ENCODE measurements at regions not wholly inside any gene's neighbourhood (a gene's known extent, or its start where the extent isn't known, plus 50 kb on each side); places are given as distances from the start of the nearest gene placed in this dataset.

GRCh38 chr18:54684784-54685183 lies 93.7 kb downstream of the DYNAP start:
- no peak overlapping the region for H2AFZ ChIP-seq (ENCODE audit: insufficient read depth, low read length, poor library complexity)
- no peak overlapping the region for H4K12ac ChIP-seq (ENCODE audit: low read depth, low read length)
- H3K4ac ChIP-seq (ENCODE audit: low read depth, low read length) = no peak overlapping the region
- no peaks in the 10 kb centered on the region for H3K36me3 ChIP-seq (ENCODE audit: control insufficient read depth in 1 of 2, insufficient read depth in 2 of 2, low read length in 2 of 2)
- peak; percentile 19 to 60 for DNase-seq
- no peak overlapping the region for H2BK12ac ChIP-seq (ENCODE audit: low read length)
- no peak overlapping the region for H3K14ac ChIP-seq (ENCODE audit: low read length)
- H3K27ac ChIP-seq (ENCODE audit: low read depth, low read length) = no peak overlapping the region
- no peaks in the 10 kb centered on the region for H3K9me3 ChIP-seq (ENCODE audit: insufficient read depth, low read depth, low read length)
- no peak overlapping the region for H2BK5ac ChIP-seq (ENCODE audit: low read depth, low read length, poor library complexity)
- H2AK5ac ChIP-seq (ENCODE audit: low read length) = no peak overlapping the region
- no peaks in the 10 kb centered on the region for H3K79me2 ChIP-seq (ENCODE audit: control insufficient read depth, insufficient read depth, low read length, poor library complexity)
- H3K18ac ChIP-seq (ENCODE audit: low read length) = no peak overlapping the region
- H3K4me1 ChIP-seq (ENCODE audit: control insufficient read depth in 1 of 2, insufficient read depth in 2 of 2, low read length in 2 of 2) = no peaks in the 10 kb centered on the region
- H3K79me1 ChIP-seq (ENCODE audit: low read length) = no peaks in the 10 kb centered on the region
- no peak overlapping the region for H4K8ac ChIP-seq (ENCODE audit: low read depth, low read length)
- H2BK120ac ChIP-seq (ENCODE audit: insufficient read depth, low read length, poor library complexity) = no peak overlapping the region
- no peaks in the 10 kb centered on the region for H3K27me3 ChIP-seq (ENCODE audit: insufficient read depth, low read length)
- H3K9ac ChIP-seq (ENCODE audit: low read length) = no peak overlapping the region
- no peak overlapping the region for H3K4me2 ChIP-seq (ENCODE audit: low read length)
- no CpG with 5 or more reads among the region's 6 CpGs for WGBS (ENCODE audit: extremely low coverage, insufficient coverage, insufficient read length)
- H3K4me3 ChIP-seq (ENCODE audit: low read depth, low read length) = no peak overlapping the region
- no peak overlapping the region for H4K91ac ChIP-seq (ENCODE audit: low read depth, low read length)
- no peak overlapping the region for H3K23ac ChIP-seq (ENCODE audit: low read length)

GRCh38 chr18:54689319-54689718 lies 98.3 kb downstream of the DYNAP start:
- H3K4ac ChIP-seq (ENCODE audit: low read depth, low read length) = no peak overlapping the region
- no peak overlapping the region for H4K8ac ChIP-seq (ENCODE audit: low read depth, low read length)
- no peaks in the 10 kb centered on the region for H3K4me1 ChIP-seq (ENCODE audit: control insufficient read depth in 1 of 2, insufficient read depth in 2 of 2, low read length in 2 of 2)
- no peak overlapping the region for H3K23ac ChIP-seq (ENCODE audit: low read length)
- no CpG with 5 or more reads among the region's 2 CpGs for WGBS (ENCODE audit: extremely low coverage, insufficient coverage, insufficient read length)
- no peak overlapping the region for H3K27ac ChIP-seq (ENCODE audit: low read depth, low read length)
- no peak overlapping the region for H3K4me3 ChIP-seq (ENCODE audit: low read depth, low read length)
- no peak overlapping the region for H2BK12ac ChIP-seq (ENCODE audit: low read length)
- no peaks in the 10 kb centered on the region for H3K79me1 ChIP-seq (ENCODE audit: low read length)
- H3K79me2 ChIP-seq (ENCODE audit: control insufficient read depth, insufficient read depth, low read length, poor library complexity) = no peaks in the 10 kb centered on the region
- H3K27me3 ChIP-seq (ENCODE audit: insufficient read depth, low read length) = no peaks in the 10 kb centered on the region
- no peak overlapping the region for H3K18ac ChIP-seq (ENCODE audit: low read length)
- no peaks in the 10 kb centered on the region for H3K36me3 ChIP-seq (ENCODE audit: control insufficient read depth in 1 of 2, insufficient read depth in 2 of 2, low read length in 2 of 2)
- DNase-seq = no peak
- H2BK5ac ChIP-seq (ENCODE audit: low read depth, low read length, poor library complexity) = no peak overlapping the region
- H2AFZ ChIP-seq (ENCODE audit: insufficient read depth, low read length, poor library complexity) = no peak overlapping the region
- H4K91ac ChIP-seq (ENCODE audit: low read depth, low read length) = no peak overlapping the region
- H3K4me2 ChIP-seq (ENCODE audit: low read length) = no peak overlapping the region
- H2AK5ac ChIP-seq (ENCODE audit: low read length) = no peak overlapping the region
- H4K12ac ChIP-seq (ENCODE audit: low read depth, low read length) = no peak overlapping the region
- H3K9me3 ChIP-seq (ENCODE audit: insufficient read depth, low read depth, low read length) = no peaks in the 10 kb centered on the region
- no peak overlapping the region for H2BK120ac ChIP-seq (ENCODE audit: insufficient read depth, low read length, poor library complexity)
- H3K14ac ChIP-seq (ENCODE audit: low read length) = no peak overlapping the region
- H3K9ac ChIP-seq (ENCODE audit: low read length) = no peak overlapping the region

GRCh38 chr18:54690198-54690597 lies 99.2 kb downstream of the DYNAP start:
- Histone ChIP-seq H3K4me2 (ENCODE audit: low read length) (no peak overlapping the region), H2BK120ac (ENCODE audit: insufficient read depth, low read length, poor library complexity) (no peak overlapping the region), H4K12ac (ENCODE audit: low read depth, low read length) (no peak overlapping the region), H3K79me2 (ENCODE audit: control insufficient read depth, insufficient read depth, low read length, poor library complexity) (no peaks in the 10 kb centered on the region), H3K4me1 (ENCODE audit: control insufficient read depth in 1 of 2, insufficient read depth in 2 of 2, low read length in 2 of 2) (no peaks in the 10 kb centered on the region), H3K18ac (ENCODE audit: low read length) (no peak overlapping the region), H3K4ac (ENCODE audit: low read depth, low read length) (no peak overlapping the region), H2AFZ (ENCODE audit: insufficient read depth, low read length, poor library complexity) (no peak overlapping the region), H3K14ac (ENCODE audit: low read length) (no peak overlapping the region), H3K27ac (ENCODE audit: low read depth, low read length) (no peak overlapping the region), H3K79me1 (ENCODE audit: low read length) (no peaks in the 10 kb centered on the region), H3K9ac (ENCODE audit: low read length) (no peak overlapping the region), H4K8ac (ENCODE audit: low read depth, low read length) (no peak overlapping the region), H3K9me3 (ENCODE audit: insufficient read depth, low read depth, low read length) (no peaks in the 10 kb centered on the region), H2BK5ac (ENCODE audit: low read depth, low read length, poor library complexity) (no peak overlapping the region), H2BK12ac (ENCODE audit: low read length) (no peak overlapping the region), H4K91ac (ENCODE audit: low read depth, low read length) (no peak overlapping the region), H3K23ac (ENCODE audit: low read length) (no peak overlapping the region), H2AK5ac (ENCODE audit: low read length) (no peak overlapping the region), H3K27me3 (ENCODE audit: insufficient read depth, low read length) (no peaks in the 10 kb centered on the region), H3K36me3 (ENCODE audit: control insufficient read depth in 1 of 2, insufficient read depth in 2 of 2, low read length in 2 of 2) (no peaks in the 10 kb centered on the region), H3K4me3 (ENCODE audit: low read depth, low read length) (no peak overlapping the region)
- WGBS (ENCODE audit: extremely low coverage, insufficient coverage, insufficient read length) = no CpG with 5 or more reads among the region's 5 CpGs
- DNase-seq = no peak

GRCh38 chr18:54692463-54692862 lies 101.4 kb downstream of the DYNAP start:
- Histone ChIP-seq H3K4ac (ENCODE audit: low read depth, low read length) (no peak overlapping the region), H3K79me1 (ENCODE audit: low read length) (no peaks in the 10 kb centered on the region), H3K18ac (ENCODE audit: low read length) (no peak overlapping the region), H2BK5ac (ENCODE audit: low read depth, low read length, poor library complexity) (no peak overlapping the region), H4K91ac (ENCODE audit: low read depth, low read length) (no peak overlapping the region), H3K9me3 (ENCODE audit: insufficient read depth, low read depth, low read length) (no peaks in the 10 kb centered on the region), H3K27me3 (ENCODE audit: insufficient read depth, low read length) (no peaks in the 10 kb centered on the region), H3K79me2 (ENCODE audit: control insufficient read depth, insufficient read depth, low read length, poor library complexity) (no peaks in the 10 kb centered on the region), H2BK12ac (ENCODE audit: low read length) (no peak overlapping the region), H3K9ac (ENCODE audit: low read length) (no peak overlapping the region), H3K4me3 (ENCODE audit: low read depth, low read length) (no peak overlapping the region), H2AK5ac (ENCODE audit: low read length) (no peak overlapping the region), H2AFZ (ENCODE audit: insufficient read depth, low read length, poor library complexity) (no peak overlapping the region), H4K8ac (ENCODE audit: low read depth, low read length) (no peak overlapping the region), H3K4me2 (ENCODE audit: low read length) (no peak overlapping the region), H3K27ac (ENCODE audit: low read depth, low read length) (no peak overlapping the region), H3K14ac (ENCODE audit: low read length) (no peak overlapping the region), H3K23ac (ENCODE audit: low read length) (no peak overlapping the region), H4K12ac (ENCODE audit: low read depth, low read length) (no peak overlapping the region), H2BK120ac (ENCODE audit: insufficient read depth, low read length, poor library complexity) (no peak overlapping the region), H3K4me1 (ENCODE audit: control insufficient read depth in 1 of 2, insufficient read depth in 2 of 2, low read length in 2 of 2) (no peaks in the 10 kb centered on the region), H3K36me3 (ENCODE audit: control insufficient read depth in 1 of 2, insufficient read depth in 2 of 2, low read length in 2 of 2) (no peaks in the 10 kb centered on the region)
- no peak for DNase-seq
- WGBS (ENCODE audit: extremely low coverage, insufficient coverage, insufficient read length) = no CpG with 5 or more reads among the region's 1 CpG
